ENCODE measurements at regions not wholly inside any gene's neighbourhood (a gene's known extent, or its start where the extent isn't known, plus 50 kb on each side); places are given as distances from the start of the nearest gene placed in this dataset.

DNA sequence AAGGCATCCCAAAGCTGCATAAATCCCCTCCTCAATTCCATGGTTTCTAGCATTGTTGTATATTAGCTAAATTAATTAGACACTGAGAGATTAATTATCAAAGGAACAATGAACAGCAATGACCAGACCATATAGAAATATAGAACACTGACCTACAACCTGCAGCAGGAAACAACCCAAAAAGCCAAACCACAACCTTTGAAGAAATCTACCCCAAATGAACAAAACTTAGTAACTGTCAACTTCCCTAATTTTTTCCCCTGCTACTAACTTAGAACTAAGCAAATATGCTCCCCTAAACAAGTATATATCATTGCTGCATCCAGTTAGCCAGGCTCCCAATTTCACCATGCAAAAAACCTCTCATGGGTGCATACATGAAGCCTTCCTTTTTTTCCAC, 268.0 kb upstream of the ANO3 start:
- TF ChIP-seq YY1 (IDR thresholded peaks at IDR 0.05; ENCODE audit: insufficient read depth, insufficient read length) (no peak), ZNF274 (IDR thresholded peaks at IDR 0.05; ENCODE audit: low read depth, low read length) (no peak), SUZ12 (IDR thresholded peaks at IDR 0.05; ENCODE audit: extremely low read depth, insufficient read depth, insufficient read length) (no peak)

All from NT2/D1 (cell line).